ENCODE measurements at regions not wholly inside any gene's neighbourhood (a gene's known extent, or its start where the extent isn't known, plus 50 kb on each side); places are given as distances from the start of the nearest gene placed in this dataset.
"Not testable (repeated sequence)": the region's sequence is repeated elsewhere in the genome, so short reads cannot be mapped to it uniquely, and the experiment has no call there.

DNA sequence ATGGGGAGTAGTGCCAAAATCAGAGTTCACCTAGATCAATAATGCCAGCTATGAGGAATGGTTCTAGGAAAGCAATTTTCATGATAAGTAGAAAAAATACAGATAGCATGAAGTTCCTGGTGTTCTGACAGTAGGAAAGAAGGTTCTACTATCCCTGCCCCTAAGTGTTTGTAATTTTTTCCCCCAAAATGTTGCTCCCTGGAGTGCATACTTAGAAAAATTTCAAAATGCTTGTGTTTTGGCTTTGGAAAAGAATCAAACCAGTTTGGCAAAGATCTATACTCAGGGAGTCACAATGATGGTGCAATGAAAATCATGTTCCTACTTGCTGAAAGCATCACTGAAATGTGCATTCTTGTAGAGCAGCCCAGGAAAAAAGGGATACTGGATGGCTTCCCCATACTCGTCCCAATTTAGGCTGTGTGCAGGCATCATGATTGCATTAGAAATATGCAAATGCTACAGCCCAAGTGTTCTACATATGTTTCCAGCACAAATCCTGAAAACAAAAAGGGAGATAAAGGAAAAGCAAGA is 74.7 kb downstream of the LPAR4 start:
- intact Hi-C loops (cut with DNase I), result no loop called here
- WGBS, 2 donors, result 50 to 86% methylated on average over 1 of the region's 1 CpG
- DNase-seq, result no peak
- Histone ChIP-seq H3K36me3 (no peaks in the 10 kb centered on the region), H3K9me3 (no peaks in the 10 kb centered on the region), H3K4me3 (replicated peaks in 1 of 3) (no peak overlapping the region), H3K27me3 (no peaks in the 10 kb centered on the region), H3K4me1 (no peaks in the 10 kb centered on the region), H3K27ac (no peak overlapping the region)
- TF ChIP-seq, protein P1, sequence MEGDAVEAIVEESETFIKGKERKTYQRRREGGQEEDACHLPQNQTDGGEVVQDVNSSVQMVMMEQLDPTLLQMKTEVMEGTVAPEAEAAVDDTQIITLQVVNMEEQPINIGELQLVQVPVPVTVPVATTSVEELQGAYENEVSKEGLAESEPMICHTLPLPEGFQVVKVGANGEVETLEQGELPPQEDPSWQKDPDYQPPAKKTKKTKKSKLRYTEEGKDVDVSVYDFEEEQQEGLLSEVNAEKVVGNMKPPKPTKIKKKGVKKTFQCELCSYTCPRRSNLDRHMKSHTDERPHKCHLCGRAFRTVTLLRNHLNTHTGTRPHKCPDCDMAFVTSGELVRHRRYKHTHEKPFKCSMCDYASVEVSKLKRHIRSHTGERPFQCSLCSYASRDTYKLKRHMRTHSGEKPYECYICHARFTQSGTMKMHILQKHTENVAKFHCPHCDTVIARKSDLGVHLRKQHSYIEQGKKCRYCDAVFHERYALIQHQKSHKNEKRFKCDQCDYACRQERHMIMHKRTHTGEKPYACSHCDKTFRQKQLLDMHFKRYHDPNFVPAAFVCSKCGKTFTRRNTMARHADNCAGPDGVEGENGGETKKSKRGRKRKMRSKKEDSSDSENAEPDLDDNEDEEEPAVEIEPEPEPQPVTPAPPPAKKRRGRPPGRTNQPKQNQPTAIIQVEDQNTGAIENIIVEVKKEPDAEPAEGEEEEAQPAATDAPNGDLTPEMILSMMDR (IDR thresholded peaks at IDR 0.05), result no peak
- TF ChIP-seq POLR2A (IDR thresholded peaks at IDR 0.05), result no peak

DNA sequence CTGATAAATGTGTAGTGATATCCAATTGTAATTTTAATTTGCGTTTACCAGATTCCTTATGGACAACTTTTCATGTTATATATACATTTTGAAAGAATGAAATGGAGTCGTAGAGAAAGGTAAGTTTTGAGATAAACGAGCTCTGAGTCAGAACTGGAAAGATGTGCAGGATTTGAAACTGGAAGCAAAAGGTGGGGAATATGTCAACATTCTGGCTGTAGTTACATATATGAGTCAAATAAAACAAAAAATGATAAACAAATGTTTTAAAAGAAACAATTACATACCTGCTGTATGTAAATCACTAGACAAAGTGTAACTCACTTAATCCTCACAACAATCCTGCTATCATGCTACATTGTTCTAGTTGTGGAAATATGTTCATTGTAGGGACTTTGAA is 84.0 kb downstream of the LPAR4 start:
- no peaks in the 10 kb centered on the region for H3K9me3 ChIP-seq

DNA sequence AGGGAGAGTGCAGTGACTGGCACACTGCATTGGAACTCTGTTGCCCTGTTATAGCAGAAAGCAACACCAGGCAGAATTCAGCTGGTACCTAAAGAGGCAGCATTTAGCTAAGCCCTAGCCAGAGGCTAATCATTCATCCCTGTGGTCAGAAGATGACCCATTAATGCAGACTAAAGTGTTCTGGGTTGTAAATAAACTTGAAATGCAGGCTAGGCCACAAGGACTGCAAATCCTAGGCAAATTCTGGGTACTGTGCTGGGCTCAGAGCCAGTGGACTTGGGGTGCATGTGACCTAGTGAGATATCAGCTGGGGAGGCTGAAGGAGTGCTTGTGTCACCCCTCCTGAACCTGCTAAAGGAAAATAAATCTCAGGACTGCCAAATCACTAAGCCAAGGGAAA is 91.2 kb downstream of the LPAR4 start:
- DNase-seq, result no peak
- TF ChIP-seq, protein P1 (IDR thresholded peaks at IDR 0.05), result no peak
- no peak for TF ChIP-seq POLR2A (IDR thresholded peaks at IDR 0.05)
- Histone ChIP-seq H3K4me3 (replicated peaks in 1 of 3) (no peak overlapping the region), H3K36me3 (no peaks in the 10 kb centered on the region), H3K27ac (no peak overlapping the region), H3K27me3 (no peaks in the 10 kb centered on the region), H3K4me1 (no peaks in the 10 kb centered on the region), H3K9me3 (no peaks in the 10 kb centered on the region)
- intact Hi-C loops (cut with DNase I), result no loop called here

More for the DNA sequence above, 84.0 kb downstream of the LPAR4 start:
- no peak overlapping the region for H3K27ac ChIP-seq
- intact Hi-C loops (cut with DNase I), result no loop called here
- H3K4me1 ChIP-seq, result no peaks in the 10 kb centered on the region
- WGBS, 2 donors, result 79 to 84% methylated on average over 3 of the region's 3 CpGs
- H3K27me3 ChIP-seq, result no peaks in the 10 kb centered on the region
- TF ChIP-seq, protein P1 (IDR thresholded peaks at IDR 0.05), result no peak
- no peak for TF ChIP-seq POLR2A (IDR thresholded peaks at IDR 0.05)
- no peak overlapping the region for H3K4me3 ChIP-seq (replicated peaks in 1 of 3)
- H3K36me3 ChIP-seq, result no peaks in the 10 kb centered on the region
- DNase-seq, result no peak

DNA sequence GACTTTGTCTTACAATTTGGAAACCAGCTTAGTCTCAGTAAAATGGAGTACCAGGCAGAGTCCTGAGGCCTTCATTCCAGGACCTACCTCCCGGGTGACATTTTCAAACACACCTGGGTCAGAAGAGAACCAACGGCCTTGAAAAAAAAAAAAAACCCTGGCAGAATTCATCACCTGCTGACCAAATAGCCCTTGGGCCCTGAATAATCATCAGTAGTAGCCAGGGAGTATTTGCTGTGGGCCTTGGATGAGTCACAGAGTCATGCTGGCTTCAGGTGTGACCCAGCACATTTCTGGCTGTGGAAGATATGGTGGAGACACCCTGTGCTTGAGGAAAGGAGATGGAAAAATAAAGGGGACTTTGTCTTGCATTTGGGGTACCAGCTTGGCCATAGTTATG is 92.2 kb downstream of the LPAR4 start:
- H3K36me3 ChIP-seq, result no peaks in the 10 kb centered on the region
- no peak for DNase-seq
- 69 to 91% methylated on average over 2 of the region's 2 CpGs for whole genome bisulfite sequencing, 2 donors
- H3K4me1 ChIP-seq, result no peaks in the 10 kb centered on the region
- H3K4me3 ChIP-seq (replicated peaks in 1 of 3), result no peak overlapping the region
- H3K27ac ChIP-seq, result no peak overlapping the region
- H3K9me3 ChIP-seq, result no peaks in the 10 kb centered on the region
- no peak for TF ChIP-seq POLR2A (IDR thresholded peaks at IDR 0.05)
- TF ChIP-seq, protein P1 (IDR thresholded peaks at IDR 0.05), result no peak
- intact Hi-C loops (cut with DNase I), result no loop called here
- H3K27me3 ChIP-seq, result no peaks in the 10 kb centered on the region

DNA sequence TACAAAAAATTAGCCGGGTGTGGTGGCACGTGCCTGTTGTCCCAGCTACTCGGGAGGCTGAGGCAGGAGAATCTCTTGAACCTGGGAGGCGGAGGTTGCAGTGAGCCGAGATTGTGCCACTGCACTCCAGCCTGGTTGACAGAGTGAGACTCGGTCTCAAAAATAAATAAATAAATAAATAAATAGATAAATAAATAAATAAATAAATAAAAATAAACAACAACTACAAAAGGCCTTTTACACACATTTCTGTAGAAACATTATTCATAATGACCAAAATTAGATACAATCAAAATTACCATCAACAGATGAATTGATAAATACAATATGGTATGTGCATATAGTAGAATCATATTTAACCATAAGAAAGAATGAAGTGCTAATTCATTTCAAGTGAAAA is 96.7 kb downstream of the LPAR4 start:
- 85 to 93% methylated on average over 6 of the region's 6 CpGs for WGBS, 2 donors
- H3K36me3 ChIP-seq; H3K4me1 ChIP-seq; H3K27me3 ChIP-seq; H3K9me3 ChIP-seq; H3K4me3 ChIP-seq (replicated peaks in 1 of 3); DNase-seq; H3K27ac ChIP-seq; intact Hi-C loops (cut with DNase I): not testable (repeated sequence)

DNA sequence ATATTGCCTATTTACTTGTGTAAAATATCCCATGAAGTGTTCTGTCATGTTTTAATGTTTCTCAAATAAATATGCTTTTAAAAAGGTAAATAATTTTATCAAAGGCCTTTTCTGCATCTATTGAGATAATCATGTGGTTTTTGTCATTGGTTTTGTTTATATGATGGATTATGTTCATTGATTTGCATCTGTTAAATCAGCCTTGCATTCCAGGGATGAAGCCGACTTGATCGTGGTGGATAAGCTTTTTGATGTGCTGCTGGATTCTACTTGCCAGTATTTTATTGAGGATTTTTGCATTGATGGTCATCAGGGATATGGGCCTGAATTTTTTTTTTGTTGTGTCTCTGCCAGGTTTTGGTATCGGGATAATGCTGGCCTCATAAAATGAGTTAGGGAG is 63.9 kb upstream of the P2RY10 start:
- H3K27ac ChIP-seq; intact Hi-C loops (cut with DNase I); H3K9me3 ChIP-seq; H3K4me3 ChIP-seq (replicated peaks in 1 of 3); H3K27me3 ChIP-seq; H3K36me3 ChIP-seq; DNase-seq; H3K4me1 ChIP-seq: not testable (repeated sequence)
- 77 to 81% methylated on average over 3 of the region's 3 CpGs for WGBS, 2 donors
